A549 (cell line): ENCODE measurements at regions not wholly inside any gene's neighbourhood (a gene's known extent, or its start where the extent isn't known, plus 50 kb on each side); places are given as distances from the start of the nearest gene placed in this dataset.

Experiments
- ATAC-seq, 2 experiments: fragments of 200-7000 bp in 1 of 2; fragments of >200 bp in 1 of 2; cut with Nextera tagmentation in 1 of 2; cut with Tn5 transposase in 1 of 2; 3 replicates each; pipeline versions ENCODE4 v1.8.0 to v1.9.1; 2018 to 2020; ENCODE audit warnings: mild to moderate bottlenecking in 1 of 2, moderate library complexity in 1 of 2
- CTCF ChIA-PET: fragments of 300-600 bp; sonication (Branson Sonifier 250); formaldehyde crosslinking; extraction: SDS; loops from one replicate; lab custom pipeline; 2021; ENCODE audit warnings: antibody characterized with exemption, inconsistent platforms; lab: Yijun Ruan, JAX
- POLR2A ChIA-PET: fragments of 350-600 bp; formaldehyde crosslinking; extraction: SDS; loops from one replicate; lab custom pipeline; 2021; ENCODE audit warnings: antibody characterized with exemption, inconsistent platforms; lab: Yijun Ruan, JAX
- DNase-seq, 2 experiments: peaks; one replicate each; pipeline versions ENCODE4 v3.0.0 to v3.0.0-alpha.2; 2011 to 2016; ENCODE audit warnings: low read depth in 1 of 2, low spot score in 1 of 2
- FAIRE-seq: peaks from 2 replicates; lab custom pipeline; 2011; peaks lifted over from hg19 to GRCh38; lab: Jason Lieb, UNC
- H3K27ac ChIP-seq, 2 experiments: fragments of >200 bp; sonication (Bioruptor Twin); formaldehyde crosslinking; 3 replicates each; pipeline ENCODE4 v1.5.1; 2016 to 2017
- H3K4me1 ChIP-seq: fragments of >200 bp; sonication (Bioruptor Twin); formaldehyde crosslinking; 3 replicates; pipeline ENCODE4 v1.6.1; 2016
- H3K4me2 ChIP-seq: fragments of >200 bp; sonication (Bioruptor Twin); formaldehyde crosslinking; 3 replicates; pipeline ENCODE4 v1.6.1; 2016
- H3K4me3 ChIP-seq: fragments of >200 bp; sonication (Bioruptor Twin); formaldehyde crosslinking; 3 replicates; pipeline ENCODE4 v1.5.1; 2016
- H3K9me3 ChIP-seq: fragments of >200 bp; sonication (Bioruptor Twin); formaldehyde crosslinking; 3 replicates; pipeline ENCODE4 v1.6.1; 2016
- FOSB ChIP-seq: fragments of 250-450 bp; sonication (Bioruptor Pico); IDR thresholded peaks from 2 replicates; pipeline ENCODE4 v1.5.0; 2020; ENCODE audit warnings: mild to moderate bottlenecking, moderate library complexity
- GATA3 ChIP-seq: IDR thresholded peaks from 2 replicates; pipeline ENCODE4 v1.6.1; 2012; ENCODE audit warnings: borderline replicate concordance
- HEYL ChIP-seq: fragments of 250-450 bp; sonication (Bioruptor Pico); IDR thresholded peaks from 2 replicates; pipeline ENCODE4 v1.8.0; 2021; ENCODE audit warnings: mild to moderate bottlenecking, moderate library complexity
- HOXB13 ChIP-seq: fragments of 250-450 bp; sonication (Bioruptor Pico); IDR thresholded peaks from 2 replicates; pipeline ENCODE4 v1.5.0; 2020; ENCODE audit warnings: low read depth, mild to moderate bottlenecking, moderate library complexity
- HOXB5 ChIP-seq: fragments of 250-450 bp; sonication (Bioruptor Pico); IDR thresholded peaks from 2 replicates; pipeline ENCODE4 v1.5.0; 2020; ENCODE audit warnings: mild to moderate bottlenecking, moderate library complexity
- JUNB ChIP-seq: fragments of >200 bp; sonication (Bioruptor Twin); formaldehyde crosslinking; IDR thresholded peaks from 2 replicates; pipeline ENCODE4 v1.6.1; 2016
- MYC ChIP-seq: IDR thresholded peaks from 2 replicates; pipeline ENCODE4 v1.6.1; 2012; ENCODE audit warnings: mild to moderate bottlenecking, inconsistent platforms, low read length, improper control_type of control experiment, borderline replicate concordance
- NR3C1 ChIP-seq: fragments of >200 bp; sonication (Bioruptor Twin); formaldehyde crosslinking; IDR thresholded peaks from 3 replicates; pipeline ENCODE4 v1.6.1; 2017
- PHF8 ChIP-seq: fragments of 200-600 bp; sonication (generic); IDR thresholded peaks from 2 replicates; pipeline ENCODE4 v1.6.1; 2016; ENCODE audit warnings: low read depth, mild to moderate bottlenecking, antibody characterized with exemption, moderate library complexity, borderline replicate concordance
- POLR2A ChIP-seq: IDR thresholded peaks from 2 replicates; pipeline ENCODE4 v1.6.1; 2012; ENCODE audit warnings: mild to moderate bottlenecking, low read length
- RAD21 ChIP-seq, 2 experiments: fragments of >200 bp in 1 of 2; sonication (Bioruptor Twin) in 1 of 2; formaldehyde crosslinking in 1 of 2; IDR thresholded peaks in 1 of 2; conservative IDR thresholded peaks in 1 of 2; 2 replicates in 1 of 2; 3 replicates in 1 of 2; pipeline ENCODE4 v1.6.1; 2012 to 2018; ENCODE audit warnings: inconsistent platforms in 1 of 2
- RARB ChIP-seq: fragments of 250-450 bp; sonication (Bioruptor Pico); IDR thresholded peaks from 2 replicates; pipeline ENCODE4 v1.8.0; 2021; ENCODE audit warnings: mild to moderate bottlenecking, moderate library complexity
- SMC3 ChIP-seq: fragments of >200 bp; sonication (Bioruptor Twin); formaldehyde crosslinking; IDR thresholded peaks from 3 replicates; pipeline ENCODE4 v1.6.1; 2018; ENCODE audit warnings: inconsistent platforms
- SREBF2 ChIP-seq: fragments of 450-650 bp; IDR thresholded peaks from 2 replicates; pipeline ENCODE4 v1.6.1; 2014; ENCODE audit warnings: mild to moderate bottlenecking, moderate library complexity
- ZC3H11A ChIP-seq: fragments of 450-650 bp; IDR thresholded peaks from 2 replicates; pipeline ENCODE4 v1.6.1; 2014; ENCODE audit warnings: antibody characterized with exemption, mild to moderate bottlenecking
- ZFP36 ChIP-seq: fragments of 450-650 bp; IDR thresholded peaks from 2 replicates; pipeline ENCODE4 v1.6.1; 2014; ENCODE audit warnings: borderline replicate concordance; ENCODE audit not compliant: partially characterized antibody
- WGBS: methylation state at CpG from one replicate; pipeline ENCODE4 v1.1.6; 2017; ENCODE audit errors: missing lambda C conversion rate; 5-methylcytosine and 5-hydroxymethylcytosine counted together
- TF ChIP-seq, protein P1 (sequence below): fragments of 200-600 bp; sonication (generic); IDR thresholded peaks from 2 replicates; pipeline ENCODE4 v1.6.1; 2016; ENCODE audit warnings: antibody characterized with exemption, mild to moderate bottlenecking, moderate library complexity

DNA sequence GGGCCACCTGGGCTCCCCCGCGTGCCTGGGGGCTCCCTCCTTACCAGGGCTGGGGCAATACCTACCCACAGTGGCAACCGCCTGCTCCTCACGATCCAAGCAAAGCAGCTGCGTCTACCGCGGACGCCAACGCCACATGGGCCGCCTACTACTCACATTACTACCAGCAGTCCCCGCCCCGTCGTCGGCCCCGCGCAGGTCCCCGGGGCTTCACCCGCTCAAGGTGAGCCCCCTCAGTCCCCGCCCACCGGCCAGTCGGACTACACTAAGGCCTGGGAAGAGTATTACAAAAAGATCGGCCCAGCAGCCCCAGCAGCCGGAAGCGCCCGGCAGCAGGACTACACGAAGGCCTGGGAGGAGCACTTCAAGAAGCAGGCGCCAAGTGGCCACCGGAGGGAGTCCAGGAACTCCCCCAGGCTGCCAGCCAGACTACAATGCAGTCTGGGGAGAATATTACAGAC, 106.0 kb upstream of the MTAP start:
- Histone ChIP-seq H3K4me2 (no peak overlapping the region), H3K4me3 (no peak overlapping the region), H3K27ac (0 out of 6 replicates have a peak overlapping the region, but pooled peaks of 1 of the 2 experiments have one; percentile 15)
- peak; percentile 48 to 70 for DNase-seq
- ATAC-seq: peak; percentile 66 to 95; a peak in 4 of 6 replicates
- 92% methylated on average over 18 of the region's 28 CpGs for WGBS
- TF ChIP-seq RAD21 (conservative IDR thresholded peaks at IDR 0.05 in 1 of 2, IDR thresholded peaks at IDR 0.05 in 1 of 2) (peak in 1 of 2 experiments; percentile 32; a peak in 2 of 5 replicates), PHF8 (no peak), SMC3 (peak; percentile 18; the same call in 1 of the 3 replicates)
- TF ChIP-seq, all 56 proteins: peak for 2
- ChIA-PET POLR2A (no interaction called here), CTCF (no interaction called here)
- Histone ChIP-seq H3K9me3 (0 out of 3 replicates have a peak, but pooled peaks cover 7% of the 10 kb centered on the region), H3K4me1 (0 out of 3 replicates have a peak, but pooled peaks cover 3% of the 10 kb centered on the region)
- FAIRE-seq: no peak

DNA sequence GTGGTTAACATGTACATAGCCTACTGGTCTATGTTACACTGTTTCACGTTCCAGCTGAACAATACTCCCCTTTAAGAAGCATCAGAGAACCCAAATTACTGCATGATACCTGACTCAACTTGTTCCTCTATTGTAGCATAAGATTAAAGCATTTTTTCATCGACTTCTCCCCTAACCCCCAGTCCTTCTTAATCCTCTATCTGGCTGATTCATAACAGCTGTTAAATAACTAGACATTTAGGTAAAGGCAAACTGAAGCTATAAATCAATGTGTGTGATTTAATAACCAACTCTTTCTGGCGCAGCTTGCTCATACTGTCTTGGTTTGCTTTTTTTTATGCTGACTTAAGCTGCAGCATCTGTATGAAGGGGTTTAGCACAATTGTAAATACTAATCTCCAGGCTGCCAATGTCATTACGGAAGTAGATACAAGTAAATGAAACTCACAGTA, 94.2 kb upstream of the MTAP start:
- H3K4me1 ChIP-seq: peaks cover 18% of the 10 kb centered on the region; the same call in 2 of the 3 replicates
- ChIA-PET CTCF (interaction anchor here (0.9 to 2.6 kb wide), 12 partner anchors 12 to 122 kb away, joined by 3 to 17 read pairs (median 6); no protein-coding TSS in a partner anchor), POLR2A (no interaction called here)
- FAIRE-seq (no peak), DNase-seq (no peak), ATAC-seq (no peak)
- no peak overlapping the region for H3K4me2 ChIP-seq
- WGBS: 71% methylated on average over 4 of the region's 4 CpGs
- H3K27ac ChIP-seq: peak overlapping the region in 1 of 2 experiments; percentile 64; a peak in 3 of 6 replicates
- no peak overlapping the region for H3K4me3 ChIP-seq
- TF ChIP-seq HOXB13 (CRISPR knock-in tag) (no peak), RARB (CRISPR knock-in tag) (no peak), SREBF2 (no peak), ZFP36 (no peak), ZC3H11A (no peak), RAD21 (conservative IDR thresholded peaks at IDR 0.05 in 1 of 2, IDR thresholded peaks at IDR 0.05 in 1 of 2) (no peak), FOSB (CRISPR knock-in tag) (no peak), NR3C1 (no peak), POLR2A (no peak)
- no peaks in the 10 kb centered on the region for H3K9me3 ChIP-seq

DNA sequence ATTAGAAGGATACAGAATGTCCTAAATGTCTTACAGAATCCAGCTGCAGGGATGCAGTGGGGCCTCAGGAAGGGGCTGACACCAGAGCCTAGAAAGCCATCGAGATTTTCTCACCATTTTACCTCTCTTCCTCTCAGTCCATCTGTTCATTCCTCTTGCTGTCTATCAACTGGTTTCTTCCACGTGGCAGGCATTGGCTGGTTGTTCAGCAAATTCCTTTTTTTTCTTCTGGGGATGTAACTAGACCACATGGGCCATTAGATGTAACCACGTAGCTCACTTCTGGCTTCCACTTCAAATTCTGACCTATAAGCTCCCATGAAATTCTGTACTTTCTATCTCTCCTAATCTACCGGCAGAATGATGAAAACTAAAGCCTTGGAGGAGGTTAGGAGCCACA, 93.6 kb upstream of the MTAP start:
- CTCF ChIA-PET: interaction anchor here (0.6 to 2.6 kb wide), 22 partner anchors 8 to 201 kb away, joined by 3 to 17 read pairs (median 4); no protein-coding TSS in a partner anchor
- TF ChIP-seq MYC (no peak), GATA3 (no peak), JUNB (no peak), HOXB5 (CRISPR knock-in tag) (no peak), HEYL (CRISPR knock-in tag) (no peak)
- TF ChIP-seq, protein P1, sequence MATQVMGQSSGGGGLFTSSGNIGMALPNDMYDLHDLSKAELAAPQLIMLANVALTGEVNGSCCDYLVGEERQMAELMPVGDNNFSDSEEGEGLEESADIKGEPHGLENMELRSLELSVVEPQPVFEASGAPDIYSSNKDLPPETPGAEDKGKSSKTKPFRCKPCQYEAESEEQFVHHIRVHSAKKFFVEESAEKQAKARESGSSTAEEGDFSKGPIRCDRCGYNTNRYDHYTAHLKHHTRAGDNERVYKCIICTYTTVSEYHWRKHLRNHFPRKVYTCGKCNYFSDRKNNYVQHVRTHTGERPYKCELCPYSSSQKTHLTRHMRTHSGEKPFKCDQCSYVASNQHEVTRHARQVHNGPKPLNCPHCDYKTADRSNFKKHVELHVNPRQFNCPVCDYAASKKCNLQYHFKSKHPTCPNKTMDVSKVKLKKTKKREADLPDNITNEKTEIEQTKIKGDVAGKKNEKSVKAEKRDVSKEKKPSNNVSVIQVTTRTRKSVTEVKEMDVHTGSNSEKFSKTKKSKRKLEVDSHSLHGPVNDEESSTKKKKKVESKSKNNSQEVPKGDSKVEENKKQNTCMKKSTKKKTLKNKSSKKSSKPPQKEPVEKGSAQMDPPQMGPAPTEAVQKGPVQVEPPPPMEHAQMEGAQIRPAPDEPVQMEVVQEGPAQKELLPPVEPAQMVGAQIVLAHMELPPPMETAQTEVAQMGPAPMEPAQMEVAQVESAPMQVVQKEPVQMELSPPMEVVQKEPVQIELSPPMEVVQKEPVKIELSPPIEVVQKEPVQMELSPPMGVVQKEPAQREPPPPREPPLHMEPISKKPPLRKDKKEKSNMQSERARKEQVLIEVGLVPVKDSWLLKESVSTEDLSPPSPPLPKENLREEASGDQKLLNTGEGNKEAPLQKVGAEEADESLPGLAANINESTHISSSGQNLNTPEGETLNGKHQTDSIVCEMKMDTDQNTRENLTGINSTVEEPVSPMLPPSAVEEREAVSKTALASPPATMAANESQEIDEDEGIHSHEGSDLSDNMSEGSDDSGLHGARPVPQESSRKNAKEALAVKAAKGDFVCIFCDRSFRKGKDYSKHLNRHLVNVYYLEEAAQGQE: no peak
- WGBS: 74% methylated on average over 4 of the region's 4 CpGs
- Histone ChIP-seq H3K4me3 (no peak overlapping the region), H3K4me2 (no peak overlapping the region), H3K9me3 (no peaks in the 10 kb centered on the region), H3K4me1 (peaks cover 18% of the 10 kb centered on the region; the same call in 2 of the 3 replicates), H3K27ac (peak overlapping the region in 1 of 2 experiments; percentile 64; a peak in 3 of 6 replicates)
- ATAC-seq: no peak
- POLR2A ChIA-PET: no interaction called here
- DNase-seq: no peak
- FAIRE-seq: no peak
